ENCODE measurements at regions not wholly inside any gene's neighbourhood (a gene's known extent, or its start where the extent isn't known, plus 50 kb on each side); places are given as distances from the start of the nearest gene placed in this dataset.

DNA sequence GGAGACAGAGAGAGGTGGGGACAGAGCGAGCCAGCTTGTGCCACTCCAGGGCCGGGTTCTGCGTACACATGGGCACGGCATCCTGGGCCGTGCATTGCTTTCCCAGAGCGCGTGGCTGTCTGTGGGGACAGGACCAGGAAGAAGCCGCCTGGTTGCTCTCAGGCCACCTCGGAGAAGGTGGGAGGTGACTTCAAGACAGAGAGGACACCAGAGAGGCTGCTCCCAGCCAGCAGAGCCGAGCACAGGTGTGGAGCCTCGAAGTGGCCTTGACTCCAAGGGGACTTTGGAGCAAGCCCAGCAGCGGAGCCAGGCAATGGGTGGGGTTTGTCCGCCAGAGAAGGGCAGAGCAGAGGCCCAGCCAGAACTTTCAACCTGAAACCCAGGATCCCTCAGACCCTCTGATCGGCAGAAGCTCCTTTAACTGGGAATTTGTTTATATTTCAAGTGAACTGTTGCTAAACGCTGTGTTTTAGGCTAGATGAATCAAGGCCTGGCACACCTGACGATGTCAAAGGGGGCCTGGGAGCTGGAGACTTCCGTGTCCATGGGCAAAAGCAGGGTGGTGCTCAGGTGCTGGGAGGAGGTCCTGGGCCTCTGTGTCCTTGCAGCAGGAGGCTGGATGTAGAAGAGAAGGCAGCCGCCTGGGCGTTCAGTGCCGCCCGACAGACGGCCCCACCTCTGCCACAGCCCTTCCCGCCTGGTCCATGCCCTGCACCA is 262.1 kb downstream of the DLL1 start:
- Histone ChIP-seq H3K4me1 (ENCODE audit: control insufficient read depth in 1 of 2, insufficient read depth in 2 of 2, low read length in 2 of 2) (no peaks in the 10 kb centered on the region), H3K4me3 (replicated peaks in 1 of 3; ENCODE audit: low read depth in 2 of 3, low read length in 3 of 3) (no peak overlapping the region), H3K9me3 (replicated peaks in 1 of 2; ENCODE audit: control insufficient read depth in 1 of 2, insufficient read depth in 1 of 2, low read length in 2 of 2) (peaks cover 0 to 11% of the 10 kb centered on the region in 2 donors), H3K4me2 (replicated peaks; ENCODE audit: extremely low read depth, low read length, poor library complexity, severe bottlenecking) (no peak overlapping the region), H3K9ac (ENCODE audit: insufficient read depth, low read length, poor library complexity, severe bottlenecking) (no peak overlapping the region), H3K79me2 (ENCODE audit: insufficient read depth, low read length) (no peaks in the 10 kb centered on the region), H3K36me3 (replicated peaks in 1 of 2; ENCODE audit: control insufficient read depth in 1 of 2, insufficient read depth in 2 of 2, low read length in 2 of 2) (no peaks in the 10 kb centered on the region), H2AFZ (ENCODE audit: insufficient read depth, low read depth, low read length, poor library complexity, severe bottlenecking) (no peak overlapping the region), H4K20me1 (ENCODE audit: insufficient read depth, low read length) (no peaks in the 10 kb centered on the region), H3K27me3 (ENCODE audit: control insufficient read depth in 2 of 2, insufficient read depth in 2 of 2, low read length in 2 of 2) (peaks cover 0 to 2% of the 10 kb centered on the region in 2 donors), H3K27ac (ENCODE audit: low read depth in 1 of 2, low read length in 2 of 2) (no peak overlapping the region)
- WGBS (ENCODE audit: insufficient coverage): 78% methylated on average over 15 of the region's 23 CpGs
- no peak overlapping the region for H3K27ac Mint-ChIP-seq
- intact Hi-C loops (cut with micrococcal nuclease): no loop called here
- peaks cover 5 to 16% (median 9%) of the 10 kb centered on the region in 7 donors for H3K9me3 Mint-ChIP-seq
- DNase-seq: no peak
- no peak for TF ChIP-seq CTCF (IDR thresholded peaks at IDR 0.05)
- H3K4me1 Mint-ChIP-seq: no peaks in the 10 kb centered on the region
- no peak overlapping the region for H3K4me3 Mint-ChIP-seq
- H3K27me3 Mint-ChIP-seq (ENCODE audit: low read depth in 3 of 3): peaks cover 5 to 15% (median 6%) of the 10 kb centered on the region in 3 donors
- H3K36me3 Mint-ChIP-seq: peaks cover 1 to 3% of the 10 kb centered on the region in 2 donors

GRCh38 chr6:170027647-170028043 is 263.2 kb downstream of the DLL1 start:
- Mint-ChIP-seq H3K36me3 (no peaks in the 10 kb centered on the region), H3K4me3 (no peak overlapping the region), H3K27me3 (ENCODE audit: low read depth in 3 of 3) (peaks cover 4 to 16% (median 15%) of the 10 kb centered on the region in 3 donors), H3K27ac (no peak overlapping the region), H3K4me1 (no peaks in the 10 kb centered on the region), H3K9me3 (peaks cover 0 to 5% (median under 1%) of the 10 kb centered on the region in 7 donors)
- H3K36me3 ChIP-seq (replicated peaks in 1 of 2; ENCODE audit: control insufficient read depth in 1 of 2, insufficient read depth in 2 of 2, low read length in 2 of 2): no peaks in the 10 kb centered on the region
- no peak for DNase-seq
- TF ChIP-seq CTCF (IDR thresholded peaks at IDR 0.05): no peak
- H3K4me1 ChIP-seq (ENCODE audit: control insufficient read depth in 1 of 2, insufficient read depth in 2 of 2, low read length in 2 of 2): no peaks in the 10 kb centered on the region
- no peak overlapping the region for H3K27ac ChIP-seq (ENCODE audit: low read depth in 1 of 2, low read length in 2 of 2)
- no peaks in the 10 kb centered on the region for H3K79me2 ChIP-seq (ENCODE audit: insufficient read depth, low read length)
- no peak overlapping the region for H2AFZ ChIP-seq (ENCODE audit: insufficient read depth, low read depth, low read length, poor library complexity, severe bottlenecking)
- intact Hi-C loops (cut with micrococcal nuclease): no loop called here
- no peaks in the 10 kb centered on the region for H3K9me3 ChIP-seq (replicated peaks in 1 of 2; ENCODE audit: control insufficient read depth in 1 of 2, insufficient read depth in 1 of 2, low read length in 2 of 2)
- H4K20me1 ChIP-seq (ENCODE audit: insufficient read depth, low read length): no peaks in the 10 kb centered on the region
- peaks cover 0 to 10% of the 10 kb centered on the region in 2 donors for H3K27me3 ChIP-seq (ENCODE audit: control insufficient read depth in 2 of 2, insufficient read depth in 2 of 2, low read length in 2 of 2)
- 100% methylated on average over 3 of the region's 4 CpGs for WGBS (ENCODE audit: insufficient coverage)
- H3K4me3 ChIP-seq (replicated peaks in 1 of 3; ENCODE audit: low read depth in 2 of 3, low read length in 3 of 3): no peak overlapping the region
- H3K4me2 ChIP-seq (replicated peaks; ENCODE audit: extremely low read depth, low read length, poor library complexity, severe bottlenecking): no peak overlapping the region
- no peak overlapping the region for H3K9ac ChIP-seq (ENCODE audit: insufficient read depth, low read length, poor library complexity, severe bottlenecking)

All from CD14-positive monocyte (primary cell).